ENCODE measurements at regions not wholly inside any gene's neighbourhood (a gene's known extent, or its start where the extent isn't known, plus 50 kb on each side); places are given as distances from the start of the nearest gene placed in this dataset.

DNA sequence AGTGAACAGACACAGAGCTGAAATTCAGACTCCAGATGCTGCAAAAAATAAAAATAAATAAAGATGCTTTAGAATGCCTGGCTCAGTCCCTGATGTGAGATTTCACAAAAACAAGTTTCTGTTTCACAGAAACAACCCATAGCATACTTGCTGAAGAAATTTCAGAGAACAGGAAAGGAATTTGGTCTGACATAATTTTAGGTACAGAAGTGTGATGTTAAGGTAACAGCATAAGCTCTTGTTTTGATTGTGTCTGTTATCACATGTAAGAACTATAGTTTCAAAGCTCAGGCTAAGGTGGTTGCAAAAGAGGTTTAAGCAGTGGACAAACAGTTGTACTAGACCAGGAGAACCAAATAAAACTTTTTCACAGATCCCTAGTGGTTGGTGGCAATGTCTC lies 152.1 kb downstream of the PTGER3 start:
- DNase-seq = no peak

DNA sequence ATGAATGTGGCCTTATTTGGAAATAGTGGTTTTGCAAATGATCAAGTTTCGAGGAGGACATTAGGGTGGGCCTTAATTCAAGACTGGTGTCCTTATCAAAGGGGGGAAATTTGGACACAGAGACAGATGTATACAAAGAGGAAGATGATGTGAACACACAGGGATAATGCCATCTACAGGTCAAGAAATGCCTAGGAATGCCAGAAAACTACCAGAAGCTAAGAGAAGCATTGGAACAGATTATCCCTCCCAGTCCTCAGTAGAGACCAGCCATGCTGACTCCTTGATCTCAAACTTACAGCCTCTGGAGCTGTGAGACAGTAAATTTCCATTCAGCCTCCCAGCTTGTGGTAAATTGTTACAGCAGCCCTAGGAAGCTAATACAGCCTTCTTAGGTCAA lies 151.4 kb downstream of the PTGER3 start:
- no peak for DNase-seq

DNA sequence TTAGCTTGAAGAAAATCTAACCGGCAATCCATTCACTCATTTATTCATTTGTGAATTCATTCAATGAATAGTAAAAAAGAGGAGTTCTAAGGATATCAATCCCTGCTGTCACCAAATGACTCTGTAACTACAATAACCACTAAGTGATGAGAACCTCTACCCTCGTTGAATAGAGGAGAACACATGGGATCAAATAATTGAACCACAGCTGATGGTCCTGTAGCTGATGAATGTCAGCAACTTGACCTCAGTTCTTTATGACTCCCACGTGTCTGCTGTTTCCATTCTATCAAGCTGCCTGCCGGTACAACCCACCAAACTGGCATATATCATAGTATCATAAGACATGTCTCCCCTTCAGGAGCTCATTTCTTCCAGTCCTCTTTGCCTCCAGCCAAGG lies 150.3 kb downstream of the PTGER3 start:
- DNase-seq = no peak

DNA sequence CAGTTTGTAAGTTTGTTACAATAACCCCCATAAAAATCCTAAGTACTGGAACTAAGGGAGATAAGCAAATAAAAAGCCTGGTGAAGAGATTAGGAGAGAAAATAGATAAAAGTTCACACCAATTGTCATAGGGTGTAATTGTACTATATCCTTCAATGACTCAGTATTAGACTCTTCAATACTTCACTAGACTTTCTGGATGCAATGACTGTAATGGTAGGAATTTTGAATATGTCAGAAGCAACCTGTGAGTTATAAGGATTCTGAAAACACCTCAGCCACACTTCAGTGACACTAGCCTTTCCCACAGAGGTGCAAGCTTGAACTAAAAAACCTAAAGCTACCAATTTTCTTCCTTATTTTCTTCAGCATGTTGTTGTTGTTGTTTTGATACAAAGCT lies 147.9 kb downstream of the PTGER3 start:
- DNase-seq = no peak

DNA sequence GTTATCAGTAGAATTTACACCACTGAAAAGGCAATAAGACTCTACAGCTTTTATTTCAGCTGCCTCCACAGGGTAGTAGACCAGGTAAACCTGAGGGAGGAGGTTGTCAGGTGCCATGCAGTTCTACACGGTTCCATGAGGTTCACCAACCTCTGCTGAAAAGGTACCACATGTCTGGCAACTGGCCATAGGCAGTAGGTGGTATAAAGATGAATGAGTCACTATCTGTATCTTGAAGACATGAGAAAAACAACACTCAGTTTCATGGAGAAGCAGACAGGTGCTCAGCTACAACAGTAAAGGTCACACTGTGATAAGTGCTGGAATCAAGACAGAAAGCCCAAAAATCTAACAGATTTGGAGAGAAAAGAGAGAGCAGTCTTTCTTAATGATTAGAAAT lies 145.4 kb downstream of the PTGER3 start:
- no peak for DNase-seq

DNA sequence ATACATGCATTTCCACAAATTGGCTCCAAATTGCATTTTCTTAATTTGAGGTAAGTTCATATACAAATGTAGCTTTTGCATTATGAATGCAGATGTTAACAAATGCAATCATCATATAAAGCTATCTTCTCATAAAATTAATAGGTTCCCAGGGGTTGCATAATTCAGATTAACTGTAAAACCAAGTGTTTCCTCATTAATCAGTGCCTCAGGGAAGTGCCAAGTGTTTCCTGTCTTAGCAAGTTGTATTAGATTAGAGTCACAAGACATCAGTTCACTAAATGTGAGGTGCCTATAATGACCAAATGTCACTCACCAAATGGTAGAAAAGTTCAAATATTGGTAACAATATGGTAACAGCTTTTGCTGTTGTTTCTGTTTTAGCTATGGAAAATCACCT lies 140.8 kb downstream of the PTGER3 start:
- DNase-seq = no peak

DNA sequence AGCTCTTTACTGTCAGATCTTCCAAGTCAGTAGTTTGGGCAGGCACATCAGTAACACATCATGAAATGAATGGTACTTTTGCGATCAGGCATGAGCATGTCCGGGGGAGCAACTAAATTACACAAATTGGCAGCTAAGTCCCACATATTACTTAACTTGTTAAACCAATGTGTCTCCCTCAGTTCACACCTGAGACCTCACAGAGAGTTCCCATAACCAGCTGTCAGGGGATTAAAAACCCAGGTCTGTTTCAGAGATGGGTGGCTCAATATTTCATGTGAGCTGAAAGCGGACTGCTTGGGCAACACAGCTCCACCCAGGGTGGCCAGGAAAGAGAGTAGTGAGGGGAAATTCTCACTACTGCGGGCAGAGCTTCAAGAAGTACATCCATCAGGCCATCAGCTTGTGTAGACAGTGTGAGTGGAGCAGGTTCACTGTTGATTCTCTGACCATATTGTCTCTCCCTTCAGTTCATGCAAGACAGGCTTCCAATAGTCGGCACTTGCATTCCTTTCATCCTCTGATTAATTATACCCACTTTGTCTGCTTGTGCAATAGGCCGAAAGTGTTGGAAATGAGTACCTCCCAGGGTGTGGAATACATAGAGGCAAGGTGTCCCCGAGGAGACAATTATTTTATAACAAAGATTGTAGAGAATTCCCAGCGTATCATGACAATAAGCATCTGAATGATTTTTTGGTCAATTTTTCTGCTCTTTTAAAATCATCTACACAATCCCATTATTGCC lies 139.9 kb downstream of the PTGER3 start:
- no peak for DNase-seq

DNA sequence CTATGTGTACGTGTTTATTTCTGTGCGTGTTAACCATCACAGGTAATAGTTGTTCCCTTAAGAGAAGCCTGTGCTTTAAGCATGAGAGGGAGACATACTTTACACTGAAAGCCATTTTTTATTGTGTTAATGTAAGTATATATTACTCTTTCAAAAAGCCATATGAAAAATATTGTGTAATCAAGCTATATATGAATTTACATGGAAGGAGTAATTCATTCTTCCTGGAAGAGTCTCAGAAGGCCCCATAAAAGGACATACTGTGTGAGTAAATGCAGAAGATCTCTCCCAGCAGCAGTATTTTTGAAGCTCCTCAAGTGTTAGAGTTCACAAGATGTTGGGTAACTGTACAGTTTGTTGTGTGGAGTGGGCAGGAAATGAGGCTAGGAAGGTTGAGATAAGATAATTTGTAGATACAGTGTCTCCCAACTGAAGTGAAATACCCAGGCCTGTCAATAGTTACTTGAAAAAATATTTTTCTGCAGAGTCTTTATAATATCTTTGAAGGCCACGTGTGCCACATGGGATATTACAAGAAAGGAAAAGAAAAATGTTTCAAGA lies 138.3 kb downstream of the PTGER3 start:
- no peak for DNase-seq

DNA sequence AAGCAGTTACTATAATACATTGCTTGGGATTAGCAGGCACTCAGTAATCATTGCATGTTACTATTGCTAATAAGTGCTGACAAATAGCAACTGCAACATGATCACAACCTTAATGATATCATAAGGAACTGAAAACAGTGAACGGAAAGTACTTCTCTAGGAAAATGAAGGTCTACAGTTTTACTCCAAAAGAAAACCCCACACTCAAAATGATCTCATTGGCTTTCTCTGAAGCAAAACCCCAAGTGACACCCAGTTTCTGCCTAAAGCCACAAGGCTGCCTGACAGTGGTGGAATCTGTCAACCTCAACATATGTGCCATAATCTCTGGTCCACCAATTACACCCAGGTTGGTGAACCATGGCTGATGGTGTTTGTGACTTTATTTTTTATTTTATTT lies 137.6 kb downstream of the PTGER3 start:
- no peak for DNase-seq

DNA sequence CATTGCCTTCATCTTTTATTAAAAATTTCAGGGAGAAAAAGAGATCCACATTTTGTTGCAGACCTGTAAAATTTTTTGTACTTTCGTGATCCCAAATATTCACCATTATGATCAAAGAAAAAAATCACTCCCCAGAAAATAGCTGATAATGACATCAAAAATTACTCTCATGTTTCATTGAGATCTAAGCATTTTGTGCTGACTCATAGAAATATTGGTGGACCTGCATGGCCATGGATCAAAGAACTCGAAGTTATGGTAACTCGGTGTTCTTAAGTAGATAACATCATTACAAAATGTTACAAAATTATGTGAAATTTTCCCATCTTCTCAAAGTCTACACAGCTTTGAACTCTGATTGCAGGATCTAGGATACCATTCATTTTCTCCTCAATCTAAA lies 135.8 kb downstream of the PTGER3 start:
- DNase-seq = no peak

DNA sequence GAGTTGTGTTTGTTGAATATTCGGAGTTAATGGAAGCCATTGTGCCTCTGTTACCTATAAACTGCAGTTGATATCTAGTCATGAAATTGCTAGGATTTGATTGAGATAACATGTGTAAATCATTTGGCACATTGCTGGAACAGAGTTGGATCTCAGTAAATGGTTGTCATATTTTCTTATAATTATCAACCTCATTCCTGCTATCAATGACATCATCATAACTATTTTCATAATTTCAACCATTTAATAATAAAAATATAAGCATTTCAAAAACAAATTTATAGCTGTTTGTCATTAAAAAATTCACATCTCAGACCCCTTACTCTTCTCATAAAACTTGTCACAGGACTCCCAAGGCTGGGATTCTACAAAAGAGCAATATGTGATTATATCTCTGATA lies 133.4 kb downstream of the PTGER3 start:
- no peak for DNase-seq

DNA sequence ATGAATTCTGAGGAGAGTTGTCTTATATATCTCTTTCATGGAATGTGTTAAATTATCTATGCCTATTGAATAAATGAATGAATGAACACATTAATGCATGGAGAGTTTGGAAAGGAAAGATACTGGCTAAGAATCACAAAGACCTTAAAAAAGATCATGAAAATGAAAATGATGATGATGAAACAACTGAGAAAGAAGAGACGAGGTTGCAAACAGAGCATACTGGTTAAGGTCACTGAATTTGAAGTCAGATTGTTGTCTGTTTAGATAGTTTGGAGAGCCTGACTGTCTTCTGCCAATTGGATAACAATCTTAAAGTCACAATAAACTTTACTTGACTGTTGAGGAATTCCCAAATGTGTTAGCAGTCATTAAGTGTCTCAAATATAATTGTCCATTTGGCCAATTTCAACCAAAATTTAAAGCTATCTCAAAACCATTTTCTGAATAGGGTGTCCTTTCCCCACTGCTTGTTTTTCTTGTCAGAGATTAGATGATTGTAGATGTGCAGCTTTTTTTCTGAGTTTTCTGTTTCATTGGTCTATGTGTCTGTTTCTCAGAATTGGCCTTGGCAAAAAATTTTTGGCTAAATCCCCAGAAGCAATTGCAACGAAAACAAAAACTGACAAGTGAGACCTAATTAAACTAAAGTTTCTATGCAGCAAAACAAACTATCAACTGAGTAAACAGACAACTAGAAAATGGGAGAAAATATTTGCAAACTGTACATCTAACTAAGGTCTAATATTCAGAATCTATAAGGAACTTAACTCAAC lies 132.2 kb downstream of the PTGER3 start:
- DNase-seq = no peak

DNA sequence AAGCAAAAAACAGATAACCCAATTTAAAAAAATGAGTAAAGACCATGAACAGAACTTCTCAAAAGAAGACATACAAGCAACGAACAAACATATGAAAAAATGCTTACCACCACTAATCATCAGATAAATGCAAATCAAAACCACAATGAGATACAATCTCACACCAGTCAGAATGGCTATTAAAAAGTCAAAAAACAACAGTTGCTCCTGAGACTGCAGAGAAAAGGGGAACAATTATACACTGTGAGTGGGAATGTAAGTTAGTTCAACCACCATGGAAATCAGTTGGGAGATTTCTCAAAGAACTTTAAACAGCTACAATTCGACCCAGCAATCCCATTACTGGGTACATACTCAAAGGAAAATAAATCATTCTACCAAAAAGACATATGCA lies 131.6 kb downstream of the PTGER3 start:
- no peak for DNase-seq

DNA sequence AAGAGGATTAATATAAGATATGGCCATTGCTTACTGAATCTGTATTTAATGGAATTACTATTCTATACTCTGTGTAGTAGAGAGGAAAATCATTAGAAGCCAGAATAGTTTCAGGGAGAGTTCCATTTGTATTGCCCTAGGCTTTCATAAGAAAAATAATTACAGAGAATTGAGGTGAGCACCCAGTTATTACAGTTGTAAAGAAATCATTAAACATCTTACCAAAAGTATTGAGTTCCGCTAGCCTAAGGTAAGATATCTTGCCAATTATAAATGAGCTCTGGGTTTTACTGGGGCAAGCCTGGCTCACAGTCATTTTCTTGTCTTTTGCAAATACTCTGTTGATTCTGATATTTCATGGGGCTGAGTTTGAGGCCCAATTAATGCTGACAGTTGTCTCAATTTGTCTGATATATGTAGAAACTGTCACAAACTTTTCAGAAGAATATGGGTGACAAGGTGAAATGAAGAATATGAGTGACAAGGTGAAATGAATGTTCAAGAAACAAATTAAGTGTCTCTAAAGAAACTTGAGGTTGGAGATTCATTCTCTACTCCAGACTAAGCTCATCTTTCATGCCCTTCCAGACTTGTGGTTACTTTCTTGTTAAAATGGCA lies 127.8 kb downstream of the PTGER3 start:
- DNase-seq = no peak

Measured in eye (tissue), 1 donor.